HG02885 (cell line): ENCODE measurements at regions not wholly inside any gene's neighbourhood (a gene's known extent, or its start where the extent isn't known, plus 50 kb on each side); places are given as distances from the start of the nearest gene placed in this dataset.

Source experiments
- ATAC-seq: cut with Tn5 transposase; IDR thresholded peaks from one replicate; pipeline ENCODE4 v1.9.1; 2021; ENCODE audit warnings: mild to moderate bottlenecking; ENCODE audit not compliant: unreplicated experiment, poor library complexity

GRCh38 chr2:194745557-194746146 lies 911.4 kb upstream of the SLC39A10 start:
- ATAC-seq, result no peak

DNA sequence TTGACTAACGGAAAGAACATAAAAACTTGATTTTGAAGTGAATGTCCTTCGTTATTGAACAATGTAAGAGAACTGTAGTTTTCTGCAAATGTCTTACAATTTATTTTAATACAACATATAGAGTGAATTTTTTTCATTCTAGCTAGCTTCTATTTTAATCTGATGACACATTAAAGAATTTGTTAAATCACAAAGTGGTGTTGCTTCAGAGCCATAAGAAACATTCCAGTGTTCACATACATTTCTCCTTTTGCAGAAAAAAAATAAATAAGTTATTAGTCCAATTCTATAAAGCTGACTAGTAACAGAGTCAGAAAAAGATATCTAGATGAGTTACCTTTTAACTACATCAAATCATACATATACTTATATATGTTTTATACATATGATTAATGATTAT lies 914.3 kb upstream of the SLC39A10 start:
- ATAC-seq, result no peak

- ATAC-seq, result no peak
Measured at GRCh38 chr2:194739217-194739616, 917.8 kb upstream of the SLC39A10 start.

DNA sequence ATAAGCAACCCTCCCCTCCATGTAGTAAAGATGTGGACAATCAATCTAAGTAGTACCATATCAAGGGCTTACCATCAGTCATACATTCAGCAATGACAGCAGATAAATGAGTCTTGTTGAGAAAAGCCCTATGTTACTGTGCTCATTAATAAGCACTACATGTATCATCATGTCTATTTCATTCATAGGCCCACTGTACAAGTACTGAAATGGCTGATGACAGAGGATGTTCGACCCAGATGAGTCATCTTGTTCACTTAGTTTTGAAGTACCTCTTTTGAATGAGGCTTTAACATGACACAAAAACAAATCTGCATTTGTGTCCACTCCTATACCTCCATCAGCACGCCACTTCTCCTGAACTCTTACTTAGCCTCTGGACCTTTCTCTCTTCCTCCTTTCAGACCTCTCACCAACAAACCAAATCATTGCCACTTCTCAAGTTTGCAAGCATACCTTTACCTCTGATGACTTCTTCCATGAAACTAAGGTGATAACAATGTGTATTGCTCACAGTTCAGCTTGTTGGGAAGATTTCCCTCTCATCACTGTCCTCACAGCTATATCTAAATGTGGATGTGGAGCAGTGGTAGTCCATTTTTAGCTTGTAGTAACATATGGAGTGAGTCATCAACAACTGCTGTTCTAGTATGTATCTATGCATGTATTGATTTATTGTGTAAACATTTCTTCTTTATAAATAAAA lies 921.0 kb upstream of the SLC39A10 start:
- no peak for ATAC-seq

- no peak for ATAC-seq
Measured at GRCh38 chr2:194730266-194730665, 926.8 kb upstream of the SLC39A10 start.

DNA sequence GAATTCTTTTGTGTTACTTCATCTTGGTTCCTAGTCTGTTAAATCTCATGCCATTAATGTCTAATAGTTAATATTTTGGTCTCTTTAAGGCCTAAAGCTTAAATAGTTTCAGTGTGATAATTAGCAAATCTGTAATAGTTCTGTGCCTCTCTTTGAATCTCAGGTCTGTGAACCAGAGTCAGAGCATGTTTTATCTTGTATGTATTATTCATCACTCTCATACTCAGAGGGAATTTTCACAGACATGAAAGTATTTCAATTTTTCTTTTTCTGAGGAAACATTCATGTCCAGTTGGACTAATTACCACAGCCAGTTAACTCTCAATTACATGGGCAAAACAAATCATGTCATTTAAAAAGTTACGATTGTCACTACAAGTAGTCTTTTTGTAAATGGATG lies 931.9 kb upstream of the SLC39A10 start:
- no peak for ATAC-seq

- ATAC-seq, result no peak
Measured at GRCh38 chr2:194723446-194723845, 933.6 kb upstream of the SLC39A10 start.

- ATAC-seq, result no peak
Measured at GRCh38 chr2:194721227-194721626, 935.8 kb upstream of the SLC39A10 start.

GRCh38 chr2:194720462-194720861 lies 936.6 kb upstream of the SLC39A10 start:
- no peak for ATAC-seq

DNA sequence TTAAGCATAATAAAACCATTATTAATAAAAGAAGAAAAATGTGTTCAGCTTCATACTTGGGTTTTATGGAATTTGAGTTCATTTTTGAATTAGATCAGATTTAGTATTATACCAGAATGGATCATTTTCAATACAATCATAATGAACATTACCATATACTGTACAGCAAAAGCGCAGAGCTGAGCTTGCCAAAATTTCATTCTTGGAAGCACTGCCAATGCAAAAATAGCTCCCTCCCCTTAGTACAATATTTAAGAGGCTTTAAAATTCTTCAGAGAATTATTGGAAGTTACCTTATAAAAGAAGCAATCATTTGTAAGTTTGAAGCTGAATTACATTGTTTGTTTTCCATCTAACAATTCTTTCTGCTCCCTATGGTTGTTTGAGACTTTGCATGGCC lies 938.1 kb upstream of the SLC39A10 start:
- no peak for ATAC-seq

DNA sequence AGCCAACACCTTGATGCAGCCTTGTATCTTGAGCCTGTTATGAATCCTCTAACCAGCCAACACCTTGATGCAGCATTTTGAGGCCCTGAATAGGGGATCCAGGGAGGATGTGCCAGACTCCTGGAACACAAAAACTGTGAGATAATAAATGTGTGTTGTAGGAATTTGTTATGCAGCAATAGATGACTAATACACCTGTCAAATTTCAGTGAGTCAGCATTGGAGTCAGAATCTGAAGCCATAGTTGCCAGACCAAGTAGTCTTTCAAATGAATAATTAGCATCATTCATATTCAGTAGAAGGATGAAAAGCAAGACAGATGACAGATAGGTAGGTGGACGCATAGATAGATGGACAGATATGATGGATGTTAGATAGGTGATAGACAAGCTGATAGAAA lies 942.5 kb upstream of the SLC39A10 start:
- no peak for ATAC-seq

DNA sequence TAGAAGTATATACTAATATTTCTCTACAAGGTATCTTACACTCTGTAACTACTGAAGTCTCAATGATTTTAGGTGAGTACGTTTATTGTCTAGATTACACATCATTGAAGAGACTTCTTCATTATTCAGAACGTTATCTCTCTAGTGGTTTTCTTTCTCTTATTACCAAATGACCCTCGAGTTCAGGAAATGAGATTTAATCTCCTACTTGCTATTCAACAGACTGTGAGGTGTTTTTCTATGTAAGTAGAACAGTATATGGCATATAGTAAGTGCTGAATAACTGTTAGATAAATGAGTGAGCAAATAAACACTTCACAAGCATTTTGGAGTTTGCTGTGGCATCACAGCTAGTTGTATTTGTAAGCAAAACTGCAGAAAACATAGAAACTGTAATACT lies 947.2 kb upstream of the SLC39A10 start:
- ATAC-seq, result no peak

- no peak for ATAC-seq
Measured at GRCh38 chr2:194706179-194706578, 950.8 kb upstream of the SLC39A10 start.

- peak; percentile 67 for ATAC-seq
Measured at GRCh38 chr2:194705398-194705797, 951.6 kb upstream of the SLC39A10 start.

DNA sequence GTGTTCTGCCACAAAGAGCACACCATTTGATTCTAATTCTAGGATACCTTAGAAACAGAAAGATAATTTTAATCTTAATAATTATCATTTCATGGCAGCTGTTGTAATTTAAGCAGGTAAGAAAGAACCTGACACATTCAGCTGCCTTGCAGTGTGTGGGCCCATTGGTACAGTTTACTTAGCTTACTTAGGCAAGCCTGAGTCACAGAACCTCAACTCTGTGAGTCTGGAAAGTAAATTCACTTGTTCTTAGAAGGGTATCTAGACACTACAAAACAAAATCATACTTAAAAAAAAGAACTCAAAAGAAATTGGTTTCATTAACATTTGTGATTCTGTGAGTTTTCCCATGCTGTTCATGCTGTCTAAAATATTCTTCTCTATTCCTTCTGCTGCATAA lies 956.3 kb upstream of the SLC39A10 start:
- no peak for ATAC-seq

DNA sequence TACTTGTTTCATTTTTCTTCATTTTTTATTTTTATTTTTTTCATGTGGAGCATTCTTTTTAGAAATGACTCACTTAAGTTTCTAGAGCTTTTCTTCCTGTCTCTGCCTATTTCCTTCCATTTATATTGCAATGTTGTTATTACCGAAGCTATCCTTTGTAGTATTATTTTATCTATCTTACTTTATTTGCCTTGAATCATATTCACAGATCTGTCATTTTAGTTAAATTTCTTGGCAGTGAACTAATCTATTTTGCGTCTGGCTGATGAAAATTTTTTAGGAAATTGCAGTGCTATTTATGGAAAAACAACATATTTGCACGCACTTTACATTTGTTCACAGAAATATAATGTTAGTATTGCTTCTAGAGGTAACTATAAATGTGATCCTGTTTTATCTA lies 956.9 kb upstream of the SLC39A10 start:
- no peak for ATAC-seq

DNA sequence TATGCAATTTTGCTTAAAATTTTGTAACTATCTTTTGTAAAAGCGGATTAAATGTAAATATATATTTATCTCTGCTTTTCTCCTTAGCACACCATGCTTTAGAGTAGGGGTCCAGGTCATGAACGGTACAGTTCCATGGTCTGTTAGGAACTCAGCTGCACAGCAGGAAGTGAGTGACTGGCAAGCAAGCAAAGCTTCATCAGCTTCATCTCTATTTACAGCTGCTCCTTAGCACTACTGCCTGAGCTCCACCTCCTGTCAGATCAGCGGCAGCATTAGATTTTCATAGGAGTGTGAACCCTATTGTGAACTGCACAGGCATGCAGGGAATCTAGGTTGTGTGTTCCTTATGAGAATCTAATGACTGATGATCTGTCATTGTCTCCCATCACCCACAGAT lies 959.0 kb upstream of the SLC39A10 start:
- ATAC-seq, result no peak

GRCh38 chr2:194697439-194697838 lies 959.6 kb upstream of the SLC39A10 start:
- no peak for ATAC-seq

DNA sequence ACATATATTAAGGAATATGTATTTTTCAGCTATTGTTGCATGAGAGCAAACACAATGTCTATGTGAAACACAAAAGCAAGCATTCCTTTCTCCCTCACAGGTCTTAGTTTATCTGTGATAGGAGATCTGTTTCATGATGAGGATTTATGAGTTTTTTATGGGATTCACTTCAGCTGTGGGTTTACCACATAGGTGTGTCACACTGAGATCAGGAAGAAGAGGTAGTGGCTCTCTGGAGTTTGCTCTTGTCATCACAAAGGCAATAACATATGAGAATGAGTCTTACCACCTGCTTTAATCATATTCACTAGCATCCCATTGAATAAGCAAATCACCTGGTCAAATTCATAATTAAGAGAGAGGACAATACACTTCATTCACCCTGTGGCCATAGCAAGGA lies 960.3 kb upstream of the SLC39A10 start:
- no peak for ATAC-seq

- no peak for ATAC-seq
Measured at GRCh38 chr2:194686569-194686968, 970.5 kb upstream of the SLC39A10 start.

DNA sequence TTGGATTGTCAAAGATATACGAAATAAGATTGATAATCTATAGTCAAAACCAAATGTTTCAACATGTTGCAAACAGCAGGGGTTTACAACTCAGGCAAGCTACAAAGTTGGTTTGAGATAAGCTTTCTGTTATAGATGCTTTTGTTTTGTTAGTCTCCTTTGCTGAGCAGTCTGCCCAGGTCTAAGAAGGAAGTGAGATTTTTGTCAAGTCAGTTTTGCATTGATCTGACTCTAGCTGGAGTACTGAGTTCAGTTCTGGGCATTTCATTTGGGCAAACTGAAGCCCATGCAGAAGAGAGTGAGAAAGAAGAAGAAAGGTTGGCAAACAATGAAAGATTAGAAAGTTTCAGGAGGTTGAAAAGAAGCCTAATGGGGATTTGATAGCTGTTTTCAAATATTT lies 983.0 kb upstream of the SLC39A10 start:
- ATAC-seq, result peak; percentile 49

GRCh38 chr2:194672994-194673393 lies 984.0 kb upstream of the SLC39A10 start:
- ATAC-seq, result no peak
